HepG2 (cell line): ENCODE measurements at regions not wholly inside any gene's neighbourhood (a gene's known extent, or its start where the extent isn't known, plus 50 kb on each side); places are given as distances from the start of the nearest gene placed in this dataset.
"Not testable (repeated sequence)": the region's sequence is repeated elsewhere in the genome, so short reads cannot be mapped to it uniquely, and the experiment has no call there.

ENCODE experiments used
- ATAC-seq: fragments of 200-7000 bp; cut with Tn5 transposase; 3 replicates; pipeline ENCODE4 v1.9.1; 2020; ENCODE audit warnings: mild to moderate bottlenecking, moderate library complexity
- BruUV-seq: library from RNA; stranded (reverse); fragments of 400-500 nt; replicated peaks from 2 replicates; lab custom pipeline; 2021; lab: Mats Ljungman, UMichigan
- CTCF ChIA-PET: fragments of 300-600 bp; formaldehyde crosslinking; extraction: SDS; loops from one replicate; lab custom pipeline; 2021; ENCODE audit warnings: low total read pairs, inconsistent platforms, low intra/inter-chr PET ratio; lab: Yijun Ruan, JAX
- POLR2A ChIA-PET: fragments of 350-600 bp; sonication (Branson Sonifier 250); formaldehyde crosslinking; loops from one replicate; lab custom pipeline; 2020; ENCODE audit warnings: antibody characterized with exemption, inconsistent platforms; lab: Yijun Ruan, JAX
- DNase-seq: peaks from one replicate; pipeline ENCODE4 v3.0.0-alpha.2; 2015; ENCODE audit warnings: low spot score
- FAIRE-seq: peaks from 3 replicates; lab custom pipeline; 2011; peaks lifted over from hg19 to GRCh38; lab: Jason Lieb, UNC
- H2AFZ ChIP-seq: one replicate; pipeline ENCODE4 v1.6.1; 2011; ENCODE audit warnings: low read length, inconsistent platforms
- H3K27ac ChIP-seq: fragments of 300-600 bp; 3 replicates; pipeline ENCODE4 v1.8.0; 2011; ENCODE audit warnings: mixed run types, mild to moderate bottlenecking, mixed read lengths, low read length, inconsistent platforms; ENCODE audit not compliant: insufficient read depth; ENCODE audit errors: extremely low read length
- H3K27me3 ChIP-seq, 2 experiments: fragments of 200-600 bp in 1 of 2; 2 replicates in 1 of 2; 3 replicates in 1 of 2; pipeline versions ENCODE4 v1.6.0 to v1.8.0; 2011; ENCODE audit warnings: low read length in 2 of 2, mild to moderate bottlenecking in 2 of 2, moderate library complexity in 2 of 2, inconsistent platforms in 1 of 2; ENCODE audit not compliant: insufficient read depth in 2 of 2, control insufficient read depth in 1 of 2
- H3K36me3 ChIP-seq, 2 experiments: fragments of 200-600 bp in 1 of 2; replicated peaks in 1 of 2; 2 replicates in 1 of 2; 3 replicates in 1 of 2; pipeline versions ENCODE4 v1.5.1 to v1.8.0; 2011; ENCODE audit warnings: low read length in 2 of 2, inconsistent platforms in 1 of 2; ENCODE audit not compliant: insufficient read depth in 2 of 2, control insufficient read depth in 1 of 2
- H3K4me1 ChIP-seq: 2 replicates; pipeline ENCODE4 v1.5.1; 2012; ENCODE audit warnings: low read length, inconsistent platforms; ENCODE audit not compliant: insufficient read depth
- H3K4me2 ChIP-seq: 2 replicates; pipeline ENCODE4 v1.6.0; 2011; ENCODE audit warnings: low read depth, low read length, inconsistent platforms
- H3K4me3 ChIP-seq, 3 experiments: fragments of 200-600 bp in 1 of 3; sonication (generic), shearing (Covaris generic) in 1 of 3; replicated peaks in 1 of 3; 2 replicates each; pipeline ENCODE4 v1.5.1; 2011 to 2016; ENCODE audit warnings: low read length in 3 of 3, inconsistent platforms in 2 of 3, low read depth in 2 of 3, mild to moderate bottlenecking in 2 of 3, control low read depth in 1 of 3, mixed read lengths in 1 of 3; ENCODE audit not compliant: insufficient read depth in 1 of 3
- H3K79me2 ChIP-seq: one replicate; pipeline ENCODE4 v1.6.1; 2011; ENCODE audit warnings: low read length, inconsistent platforms; ENCODE audit not compliant: insufficient read depth
- H3K9ac ChIP-seq: 2 replicates; pipeline ENCODE4 v1.6.0; 2011; ENCODE audit warnings: mild to moderate bottlenecking, low read depth, low read length, inconsistent platforms; ENCODE audit not compliant: insufficient read depth
- H3K9me3 ChIP-seq: 2 replicates; pipeline ENCODE4 v1.5.1; 2012; ENCODE audit warnings: mild to moderate bottlenecking, low read length
- H4K20me1 ChIP-seq: 2 replicates; pipeline ENCODE4 v1.6.0; 2011; ENCODE audit warnings: inconsistent platforms, mild to moderate bottlenecking, low read length, moderate library complexity; ENCODE audit not compliant: insufficient read depth
- CEBPB ChIP-seq: IDR thresholded peaks from 2 replicates; pipeline ENCODE4 v1.6.1; 2011; ENCODE audit warnings: low read depth, low read length, improper control_type of control experiment, borderline replicate concordance
- NFRKB ChIP-seq: fragments of 450-650 bp; IDR thresholded peaks from 2 replicates; pipeline ENCODE4 v1.6.1; 2017
- PAWR ChIP-seq: sonication (generic); formaldehyde crosslinking; IDR thresholded peaks from 2 replicates; pipeline ENCODE4 v1.4.0; 2020; ENCODE audit warnings: missing genetic modification reagents, mild to moderate bottlenecking, borderline replicate concordance
- PTBP1 ChIP-seq: fragments of 200-400 bp; formaldehyde crosslinking; IDR thresholded peaks from 2 replicates; pipeline ENCODE4 v1.6.1; 2018; ENCODE audit warnings: low read length, low read depth; ENCODE audit not compliant: poor library complexity, severe bottlenecking
- RFXAP ChIP-seq: sonication (generic); formaldehyde crosslinking; IDR thresholded peaks from 2 replicates; pipeline ENCODE4 v1.4.0; 2020; ENCODE audit warnings: missing genetic modification reagents, borderline replicate concordance
- TBL1XR1 ChIP-seq: fragments of 150-350 bp; IDR thresholded peaks from 2 replicates; pipeline ENCODE4 v1.6.1; 2014; ENCODE audit warnings: borderline replicate concordance, low read length; ENCODE audit not compliant: partially characterized antibody
- ZBTB37 ChIP-seq: sonication (generic); formaldehyde crosslinking; IDR thresholded peaks from 2 replicates; pipeline ENCODE4 v1.4.0; 2020; ENCODE audit warnings: mild to moderate bottlenecking, missing genetic modification reagents
- ZNF234 ChIP-seq: sonication (generic); formaldehyde crosslinking; conservative IDR thresholded peaks from 2 replicates; pipeline ENCODE4 v1.5.1; 2020; ENCODE audit warnings: mild to moderate bottlenecking, missing genetic modification reagents
- ZNF331 ChIP-seq: sonication (generic); formaldehyde crosslinking; IDR thresholded peaks from 2 replicates; pipeline ENCODE4 v1.4.0; 2020; ENCODE audit warnings: missing genetic modification reagents
- ZNF878 ChIP-seq: sonication (generic); formaldehyde crosslinking; IDR thresholded peaks from 2 replicates; pipeline ENCODE4 v1.8.1; 2023; ENCODE audit warnings: mild to moderate bottlenecking, missing genetic modification reagents, moderate library complexity
- WGBS: methylation state at CpG from one replicate; pipeline ENCODE4 v1.1.6; 2017; ENCODE audit warnings: low lambda C conversion rate; 5-methylcytosine and 5-hydroxymethylcytosine counted together
- in situ Hi-C: cut with HindIII; loops from 2 replicates; pipeline ENCODE4 v1.10.0; 2017; ENCODE audit warnings: low pct_unique_long_range_greater_than_20kb; ENCODE audit not compliant: extremely low pct_ligation_motif_present
- intact Hi-C: fragments of 100-400 bp; cut with micrococcal nuclease; formaldehyde crosslinking; loops from one replicate; pipeline ENCODE4 v1.10.0; 2022; ENCODE audit not compliant: unreplicated experiment
- TF ChIP-seq, protein P1 (sequence below): sonication (generic); formaldehyde crosslinking; IDR thresholded peaks from 2 replicates; pipeline ENCODE4 v1.9.0; 2021; ENCODE audit warnings: missing genetic modification reagents, borderline replicate concordance

DNA sequence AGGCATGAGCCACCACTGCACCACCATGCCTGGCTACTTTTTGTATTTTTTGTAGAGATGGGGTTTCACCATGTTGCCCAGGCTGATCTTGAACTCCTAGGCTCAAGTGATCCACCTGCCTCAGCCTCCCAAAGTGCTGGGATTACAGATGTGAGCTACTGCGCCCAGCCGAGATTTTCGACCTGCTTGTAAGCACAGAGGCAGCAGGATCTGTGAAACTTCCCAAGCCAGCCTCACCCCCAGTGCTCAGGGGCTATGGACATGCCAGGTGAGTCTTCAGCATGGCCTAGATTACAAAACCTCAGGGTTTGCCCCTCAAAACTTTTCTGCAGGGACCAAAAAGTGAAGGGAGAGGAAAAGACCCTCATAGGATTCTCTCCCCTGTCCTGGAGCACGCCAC, 145.0 kb upstream of the KCNG1 start:
- POLR2A ChIA-PET, H3K9ac ChIP-seq, H3K36me3 ChIP-seq, H3K79me2 ChIP-seq, H3K9me3 ChIP-seq, H3K27ac ChIP-seq, ATAC-seq, intact Hi-C loops, H3K4me2 ChIP-seq, in situ Hi-C loops, DNase-seq, H3K27me3 ChIP-seq, BruUV-seq, CTCF ChIA-PET, H3K4me3 ChIP-seq, H2AFZ ChIP-seq, H3K4me1 ChIP-seq, H4K20me1 ChIP-seq, FAIRE-seq: not testable (repeated sequence)
- 18% methylated on average over 4 of the region's 4 CpGs for WGBS

DNA sequence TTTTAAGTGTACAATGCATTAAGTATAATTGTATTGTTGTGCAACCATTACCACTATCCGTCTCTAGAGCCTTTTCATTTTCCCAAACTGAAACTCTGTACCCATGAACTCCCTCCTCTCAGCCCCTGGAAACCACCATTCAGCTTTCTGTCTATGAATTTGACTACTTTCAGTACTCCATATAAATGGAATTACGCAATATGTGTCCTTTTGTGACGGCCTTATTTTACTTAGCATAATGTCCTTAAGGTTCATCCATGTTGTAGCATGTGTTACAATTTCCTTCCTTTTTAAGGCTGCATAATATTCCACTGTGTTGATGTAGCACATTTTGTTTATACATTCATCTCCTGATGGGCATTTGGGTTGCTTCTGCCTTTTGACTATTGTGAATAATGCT, 143.6 kb upstream of the KCNG1 start:
- no TSS peak for BruUV-seq
- no peaks in the 10 kb centered on the region for H3K9me3 ChIP-seq
- FAIRE-seq (peak; percentile 39), ATAC-seq (no peak), DNase-seq (no peak)
- no peaks in the 10 kb centered on the region for H3K36me3 ChIP-seq
- no peaks in the 10 kb centered on the region for H3K79me2 ChIP-seq
- TF ChIP-seq RFXAP (no peak), CEBPB (peak; percentile 85)
- H3K27ac ChIP-seq = no peak overlapping the region
- ChIA-PET POLR2A (no interaction called here), CTCF (no interaction called here)
- H3K4me1 ChIP-seq = no peaks in the 10 kb centered on the region
- no peaks in the 10 kb centered on the region for H4K20me1 ChIP-seq
- WGBS = 6% methylated on average over 3 of the region's 3 CpGs
- H3K4me2 ChIP-seq = no peak overlapping the region
- no peak overlapping the region for H2AFZ ChIP-seq
- peaks cover 0 to 17% of the 10 kb centered on the region in 2 experiments; a peak in 2 of 5 replicates for H3K27me3 ChIP-seq
- intact Hi-C loops (no loop called here), in situ Hi-C loops (no loop called here)
- no peak overlapping the region for H3K4me3 ChIP-seq
- no peak overlapping the region for H3K9ac ChIP-seq

DNA sequence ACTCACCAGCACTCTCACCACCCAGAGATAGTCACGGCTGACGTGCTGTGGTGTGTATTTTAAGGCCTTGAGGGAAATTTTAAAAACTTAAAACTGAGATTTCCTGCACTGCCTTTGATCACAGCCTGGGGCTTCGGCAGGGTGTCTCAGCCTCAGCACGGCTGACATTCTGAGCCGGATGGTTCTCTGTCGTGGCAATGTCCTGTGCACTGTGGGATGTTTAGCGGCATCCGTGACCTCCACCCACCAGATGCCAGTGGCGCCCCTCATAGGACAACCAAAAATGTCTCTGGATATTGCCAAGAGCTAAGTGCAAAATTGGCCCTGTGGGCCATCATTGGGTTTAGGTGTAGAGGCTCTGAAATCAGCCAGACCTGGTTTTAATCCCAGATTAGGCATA, 142.2 kb upstream of the KCNG1 start:
- no peak overlapping the region for H3K4me2 ChIP-seq
- H3K4me1 ChIP-seq = no peaks in the 10 kb centered on the region
- H3K79me2 ChIP-seq = no peaks in the 10 kb centered on the region
- no peak for ATAC-seq
- no TSS peak for BruUV-seq
- no peak overlapping the region for H2AFZ ChIP-seq
- ChIA-PET CTCF (no interaction called here), POLR2A (no interaction called here)
- no peaks in the 10 kb centered on the region for H3K9me3 ChIP-seq
- intact Hi-C loops = no loop called here
- no peak overlapping the region for H3K4me3 ChIP-seq
- no peak overlapping the region for H3K27ac ChIP-seq
- H3K27me3 ChIP-seq = peaks cover 0 to 31% of the 10 kb centered on the region in 2 experiments; a peak in 2 of 5 replicates
- 50% methylated on average over 8 of the region's 9 CpGs for WGBS
- no peaks in the 10 kb centered on the region for H3K36me3 ChIP-seq
- no peak for DNase-seq
- in situ Hi-C loops = no loop called here
- no peak for FAIRE-seq
- no peak overlapping the region for H3K9ac ChIP-seq
- H4K20me1 ChIP-seq = no peaks in the 10 kb centered on the region
- TF ChIP-seq ZNF878 (CRISPR knock-in tag) = no peak
- TF ChIP-seq TBL1XR1 = no peak
- TF ChIP-seq, protein P1, sequence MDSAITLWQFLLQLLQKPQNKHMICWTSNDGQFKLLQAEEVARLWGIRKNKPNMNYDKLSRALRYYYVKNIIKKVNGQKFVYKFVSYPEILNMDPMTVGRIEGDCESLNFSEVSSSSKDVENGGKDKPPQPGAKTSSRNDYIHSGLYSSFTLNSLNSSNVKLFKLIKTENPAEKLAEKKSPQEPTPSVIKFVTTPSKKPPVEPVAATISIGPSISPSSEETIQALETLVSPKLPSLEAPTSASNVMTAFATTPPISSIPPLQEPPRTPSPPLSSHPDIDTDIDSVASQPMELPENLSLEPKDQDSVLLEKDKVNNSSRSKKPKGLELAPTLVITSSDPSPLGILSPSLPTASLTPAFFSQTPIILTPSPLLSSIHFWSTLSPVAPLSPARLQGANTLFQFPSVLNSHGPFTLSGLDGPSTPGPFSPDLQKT (CRISPR knock-in tag) = no peak
- TF ChIP-seq ZNF331 = no peak
- TF ChIP-seq NFRKB = no peak
- no peak for TF ChIP-seq ZNF234
- TF ChIP-seq ZBTB37 = no peak
- no peak for TF ChIP-seq PAWR (CRISPR knock-in tag)
- TF ChIP-seq PTBP1 = no peak
